ENCODE measurements at regions not wholly inside any gene's neighbourhood (a gene's known extent, or its start where the extent isn't known, plus 50 kb on each side); places are given as distances from the start of the nearest gene placed in this dataset.

DNA sequence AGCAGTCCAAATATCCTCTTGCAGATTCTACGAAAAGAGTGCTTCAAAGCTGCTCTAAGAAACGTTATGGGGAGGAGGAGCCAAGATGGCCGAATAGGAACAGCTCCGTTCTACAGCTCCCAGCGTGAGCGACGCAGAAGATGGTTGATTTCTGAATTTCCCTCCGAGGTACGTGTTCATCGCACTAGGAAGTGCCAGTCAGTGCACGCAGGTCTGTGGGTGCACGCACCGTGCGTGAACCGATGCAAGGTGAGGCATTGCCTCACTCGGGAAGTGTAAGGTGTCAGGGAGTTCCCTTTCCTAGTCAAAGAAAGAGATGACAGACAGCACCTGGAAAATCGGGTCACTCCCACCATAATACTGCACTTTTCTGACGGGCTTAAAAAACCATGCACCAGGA, 272.1 kb upstream of the DEFB115 start:
- TF ChIP-seq, protein P1, sequence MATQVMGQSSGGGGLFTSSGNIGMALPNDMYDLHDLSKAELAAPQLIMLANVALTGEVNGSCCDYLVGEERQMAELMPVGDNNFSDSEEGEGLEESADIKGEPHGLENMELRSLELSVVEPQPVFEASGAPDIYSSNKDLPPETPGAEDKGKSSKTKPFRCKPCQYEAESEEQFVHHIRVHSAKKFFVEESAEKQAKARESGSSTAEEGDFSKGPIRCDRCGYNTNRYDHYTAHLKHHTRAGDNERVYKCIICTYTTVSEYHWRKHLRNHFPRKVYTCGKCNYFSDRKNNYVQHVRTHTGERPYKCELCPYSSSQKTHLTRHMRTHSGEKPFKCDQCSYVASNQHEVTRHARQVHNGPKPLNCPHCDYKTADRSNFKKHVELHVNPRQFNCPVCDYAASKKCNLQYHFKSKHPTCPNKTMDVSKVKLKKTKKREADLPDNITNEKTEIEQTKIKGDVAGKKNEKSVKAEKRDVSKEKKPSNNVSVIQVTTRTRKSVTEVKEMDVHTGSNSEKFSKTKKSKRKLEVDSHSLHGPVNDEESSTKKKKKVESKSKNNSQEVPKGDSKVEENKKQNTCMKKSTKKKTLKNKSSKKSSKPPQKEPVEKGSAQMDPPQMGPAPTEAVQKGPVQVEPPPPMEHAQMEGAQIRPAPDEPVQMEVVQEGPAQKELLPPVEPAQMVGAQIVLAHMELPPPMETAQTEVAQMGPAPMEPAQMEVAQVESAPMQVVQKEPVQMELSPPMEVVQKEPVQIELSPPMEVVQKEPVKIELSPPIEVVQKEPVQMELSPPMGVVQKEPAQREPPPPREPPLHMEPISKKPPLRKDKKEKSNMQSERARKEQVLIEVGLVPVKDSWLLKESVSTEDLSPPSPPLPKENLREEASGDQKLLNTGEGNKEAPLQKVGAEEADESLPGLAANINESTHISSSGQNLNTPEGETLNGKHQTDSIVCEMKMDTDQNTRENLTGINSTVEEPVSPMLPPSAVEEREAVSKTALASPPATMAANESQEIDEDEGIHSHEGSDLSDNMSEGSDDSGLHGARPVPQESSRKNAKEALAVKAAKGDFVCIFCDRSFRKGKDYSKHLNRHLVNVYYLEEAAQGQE (IDR thresholded peaks at IDR 0.05), result no peak
- WGBS, result 89% methylated on average over 18 of the region's 18 CpGs
- peak; percentile 25 for DNase-seq (ENCODE audit: low spot score)
- Histone ChIP-seq H3K36me3 (ENCODE audit: control insufficient read depth in 4 of 4, insufficient read depth in 3 of 4, low read depth in 1 of 4, low read length in 3 of 4) (no peaks in the 10 kb centered on the region), H3K27ac (ENCODE audit: low read depth in 1 of 2, low read length in 2 of 2) (no peak overlapping the region), H3K27me3 (ENCODE audit: control insufficient read depth in 4 of 4, insufficient read depth in 4 of 4, low read length in 3 of 4) (no peaks in the 10 kb centered on the region), H3K4me1 (ENCODE audit: control insufficient read depth in 4 of 4, insufficient read depth in 4 of 4, low read length in 3 of 4) (no peaks in the 10 kb centered on the region), H3K9ac (ENCODE audit: low read depth in 1 of 2, low read length in 2 of 2) (no peak overlapping the region), H3K4me3 (ENCODE audit: low read depth in 1 of 3, low read length in 3 of 3) (no peak overlapping the region), H3K9me3 (ENCODE audit: control insufficient read depth in 4 of 4, low read length in 3 of 4) (no peaks in the 10 kb centered on the region)

Small RNAs in the stretch of these regions (small RNA-seq; reads per million reads assigned to genes)
- 0.18 reads per million for gene RNA5SP528

Data from liver (tissue), 7 donors.